ENCODE measurements at regions not wholly inside any gene's neighbourhood (a gene's known extent, or its start where the extent isn't known, plus 50 kb on each side); places are given as distances from the start of the nearest gene placed in this dataset.

- H3K36me3 Mint-ChIP-seq = no peaks in the 10 kb centered on the region
- no peaks in the 10 kb centered on the region for H3K9me3 ChIP-seq (replicated peaks in 1 of 2; ENCODE audit: control insufficient read depth in 1 of 2, insufficient read depth in 1 of 2, low read length in 2 of 2)
- no peak for TF ChIP-seq CTCF (IDR thresholded peaks at IDR 0.05)
- intact Hi-C loops (cut with micrococcal nuclease) = no loop called here
- H3K4me3 ChIP-seq (replicated peaks in 1 of 3; ENCODE audit: low read depth in 2 of 3, low read length in 3 of 3) = no peak overlapping the region
- H3K27ac Mint-ChIP-seq = no peak overlapping the region
- no peak overlapping the region for H2AFZ ChIP-seq (ENCODE audit: insufficient read depth, low read depth, low read length, poor library complexity, severe bottlenecking)
- no peaks in the 10 kb centered on the region for H3K27me3 ChIP-seq (ENCODE audit: control insufficient read depth in 2 of 2, insufficient read depth in 2 of 2, low read length in 2 of 2)
- no peaks in the 10 kb centered on the region for H3K36me3 ChIP-seq (replicated peaks in 1 of 2; ENCODE audit: control insufficient read depth in 1 of 2, insufficient read depth in 2 of 2, low read length in 2 of 2)
- no peaks in the 10 kb centered on the region for H3K4me1 Mint-ChIP-seq
- no peak overlapping the region for H3K4me2 ChIP-seq (replicated peaks; ENCODE audit: extremely low read depth, low read length, poor library complexity, severe bottlenecking)
- H3K27me3 Mint-ChIP-seq (ENCODE audit: low read depth in 3 of 3) = no peaks in the 10 kb centered on the region
- no peaks in the 10 kb centered on the region for H3K79me2 ChIP-seq (ENCODE audit: insufficient read depth, low read length)
- H3K9ac ChIP-seq (ENCODE audit: insufficient read depth, low read length, poor library complexity, severe bottlenecking) = no peak overlapping the region
- H4K20me1 ChIP-seq (ENCODE audit: insufficient read depth, low read length) = no peaks in the 10 kb centered on the region
- no peaks in the 10 kb centered on the region for H3K4me1 ChIP-seq (ENCODE audit: control insufficient read depth in 1 of 2, insufficient read depth in 2 of 2, low read length in 2 of 2)
- H3K4me3 Mint-ChIP-seq = no peak overlapping the region
- no CpG with 5 or more reads among the region's 3 CpGs for WGBS (ENCODE audit: insufficient coverage)
- H3K9me3 Mint-ChIP-seq = peaks cover 0 to 4% (median 1%) of the 10 kb centered on the region in 7 donors
- no peak overlapping the region for H3K27ac ChIP-seq (ENCODE audit: low read depth in 1 of 2, low read length in 2 of 2)
- DNase-seq = no peak
Measured at GRCh38 chr5:167001246-167001645, 1290.2 kb upstream of the WWC1 start.

GRCh38 chr5:167008705-167009104, 1282.7 kb upstream of the WWC1 start:
- no peak for TF ChIP-seq CTCF (IDR thresholded peaks at IDR 0.05)
- no peak overlapping the region for H3K4me3 Mint-ChIP-seq
- no peaks in the 10 kb centered on the region for H3K9me3 ChIP-seq (replicated peaks in 1 of 2; ENCODE audit: control insufficient read depth in 1 of 2, insufficient read depth in 1 of 2, low read length in 2 of 2)
- DNase-seq = no peak
- H2AFZ ChIP-seq (ENCODE audit: insufficient read depth, low read depth, low read length, poor library complexity, severe bottlenecking) = no peak overlapping the region
- peaks cover 0 to 7% (median 0%) of the 10 kb centered on the region in 7 donors for H3K9me3 Mint-ChIP-seq
- no peak overlapping the region for H3K4me3 ChIP-seq (replicated peaks in 1 of 3; ENCODE audit: low read depth in 2 of 3, low read length in 3 of 3)
- no peaks in the 10 kb centered on the region for H3K27me3 ChIP-seq (ENCODE audit: control insufficient read depth in 2 of 2, insufficient read depth in 2 of 2, low read length in 2 of 2)
- no peaks in the 10 kb centered on the region for H3K36me3 Mint-ChIP-seq
- no peaks in the 10 kb centered on the region for H3K4me1 Mint-ChIP-seq
- 92% methylated on average over 6 of the region's 10 CpGs for WGBS (ENCODE audit: insufficient coverage)
- H3K27me3 Mint-ChIP-seq (ENCODE audit: low read depth in 3 of 3) = no peaks in the 10 kb centered on the region
- H3K4me1 ChIP-seq (ENCODE audit: control insufficient read depth in 1 of 2, insufficient read depth in 2 of 2, low read length in 2 of 2) = no peaks in the 10 kb centered on the region
- intact Hi-C loops (cut with micrococcal nuclease) = no loop called here
- H3K9ac ChIP-seq (ENCODE audit: insufficient read depth, low read length, poor library complexity, severe bottlenecking) = no peak overlapping the region
- H3K79me2 ChIP-seq (ENCODE audit: insufficient read depth, low read length) = no peaks in the 10 kb centered on the region
- H3K27ac ChIP-seq (ENCODE audit: low read depth in 1 of 2, low read length in 2 of 2) = no peak overlapping the region
- H3K36me3 ChIP-seq (replicated peaks in 1 of 2; ENCODE audit: control insufficient read depth in 1 of 2, insufficient read depth in 2 of 2, low read length in 2 of 2) = no peaks in the 10 kb centered on the region
- no peak overlapping the region for H3K27ac Mint-ChIP-seq
- no peaks in the 10 kb centered on the region for H4K20me1 ChIP-seq (ENCODE audit: insufficient read depth, low read length)
- H3K4me2 ChIP-seq (replicated peaks; ENCODE audit: extremely low read depth, low read length, poor library complexity, severe bottlenecking) = no peak overlapping the region

Measured in CD14-positive monocyte (primary cell).